GM12892 (cell line): ENCODE measurements at regions not wholly inside any gene's neighbourhood (a gene's known extent, or its start where the extent isn't known, plus 50 kb on each side); places are given as distances from the start of the nearest gene placed in this dataset.

Experiments used
- POLR2A ChIP-seq: IDR thresholded peaks from 2 replicates; pipeline ENCODE4 v1.6.1; 2011; ENCODE audit warnings: low read depth, low read length, control low read depth
- POLR2AphosphoS5 ChIP-seq: IDR thresholded peaks from 2 replicates; pipeline ENCODE4 v1.6.1; 2011; ENCODE audit warnings: low read depth, low read length, control low read depth

DNA sequence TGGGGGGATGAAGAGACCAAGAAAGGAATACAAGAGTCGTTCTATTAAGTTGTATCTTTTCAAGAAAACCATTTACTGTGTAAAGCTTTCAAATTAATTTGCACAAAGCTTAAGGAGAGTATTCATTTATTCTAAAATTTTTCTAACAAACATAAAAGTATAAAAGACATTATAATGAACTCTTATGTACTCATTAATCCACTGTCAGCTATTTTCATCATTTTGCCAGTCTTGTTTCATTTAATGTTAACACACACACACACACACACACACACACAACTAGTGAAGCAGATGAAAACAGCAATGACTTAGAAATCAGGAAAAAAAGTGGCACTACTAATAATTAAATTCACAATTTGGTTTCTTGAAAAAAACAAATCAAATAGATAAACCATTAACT, 176.7 kb downstream of the TLE1 start:
- TF ChIP-seq POLR2A (no peak), POLR2AphosphoS5 (no peak)
